H1 (cell line): ENCODE measurements at regions not wholly inside any gene's neighbourhood (a gene's known extent, or its start where the extent isn't known, plus 50 kb on each side); places are given as distances from the start of the nearest gene placed in this dataset.

Experiments used
- CTCF ChIA-PET: fragments of 300-600 bp; sonication (Branson Sonifier 250); formaldehyde crosslinking; loops from one replicate; lab custom pipeline; 2021; ENCODE audit not compliant: partially characterized antibody; lab: Charles Lee
- POLR2A ChIA-PET: fragments of 300-600 bp; sonication (Branson Sonifier 250); formaldehyde crosslinking; loops from one replicate; lab custom pipeline; 2021; ENCODE audit warnings: inconsistent platforms; ENCODE audit not compliant: partially characterized antibody; lab: Charles Lee
- DNase-seq, 2 experiments: peaks; one replicate each; pipeline versions ENCODE4 v3.0.0 to v3.0.0-alpha.2; 2010 to 2022; ENCODE audit warnings: low spot score in 2 of 2, low read depth in 1 of 2, mixed read lengths in 1 of 2
- FAIRE-seq: peaks from 2 replicates; lab custom pipeline; 2011; peaks lifted over from hg19 to GRCh38; lab: Jason Lieb, UNC
- H2AFZ ChIP-seq: 2 replicates; pipeline ENCODE4 v1.8.1; 2012; ENCODE audit warnings: low read length, inconsistent platforms
- H2AK5ac ChIP-seq: 2 replicates; pipeline ENCODE4 v1.6.1; 2013; ENCODE audit warnings: low read depth, low read length
- H2BK120ac ChIP-seq: replicated peaks from 2 replicates; pipeline ENCODE3; 2013; ENCODE audit warnings: low read depth, low read length, inconsistent platforms
- H2BK12ac ChIP-seq: 2 replicates; pipeline ENCODE4 v1.6.1; 2013; ENCODE audit warnings: low read depth, low read length
- H2BK15ac ChIP-seq: 2 replicates; pipeline ENCODE4 v1.6.1; 2013; ENCODE audit warnings: low read length
- H2BK20ac ChIP-seq: 2 replicates; pipeline ENCODE4 v1.6.1; 2013; ENCODE audit warnings: low read length
- H2BK5ac ChIP-seq: 2 replicates; pipeline ENCODE4 v1.6.1; 2013; ENCODE audit warnings: low read depth, low read length
- H3K14ac ChIP-seq: 2 replicates; pipeline ENCODE4 v1.6.1; 2013; ENCODE audit warnings: inconsistent platforms; ENCODE audit not compliant: insufficient read length
- H3K18ac ChIP-seq: 2 replicates; pipeline ENCODE4 v1.6.1; 2013; ENCODE audit warnings: low read length; ENCODE audit errors: extremely low read depth
- H3K23ac ChIP-seq: 2 replicates; pipeline ENCODE4 v1.6.1; 2013; ENCODE audit warnings: inconsistent platforms; ENCODE audit not compliant: insufficient read length
- H3K23me2 ChIP-seq: 2 replicates; pipeline ENCODE4 v1.6.1; 2013; ENCODE audit warnings: low read depth, low read length
- H3K27ac ChIP-seq: 2 replicates; pipeline ENCODE4 v1.6.1; 2011; ENCODE audit warnings: low read depth, low read length, inconsistent platforms
- H3K27me3 ChIP-seq, 4 experiments: replicated peaks in 1 of 4; 1 replicate in 1 of 4; 2 replicates in 3 of 4; pipeline versions ENCODE4 v1.6.1 to v1.8.1; 2011 to 2013; ENCODE audit warnings: low read length in 3 of 4, mild to moderate bottlenecking in 3 of 4, inconsistent platforms in 2 of 4, mixed read lengths in 2 of 4, moderate library complexity in 1 of 4; ENCODE audit not compliant: control insufficient read depth in 3 of 4, insufficient read depth in 3 of 4; ENCODE audit errors: extremely low read depth in 1 of 4
- H3K36me3 ChIP-seq, 4 experiments: 2 replicates each; pipeline versions ENCODE4 v1.6.1 to v1.8.1; 2011 to 2013; ENCODE audit warnings: mild to moderate bottlenecking in 4 of 4, low read length in 3 of 4, moderate library complexity in 2 of 4, control low read depth in 1 of 4, inconsistent platforms in 1 of 4; ENCODE audit not compliant: insufficient read depth in 4 of 4, control insufficient read depth in 2 of 4
- H3K4ac ChIP-seq: replicated peaks from 2 replicates; pipeline ENCODE3; 2013; ENCODE audit warnings: low read length, low read depth, mixed read lengths, inconsistent platforms; ENCODE audit not compliant: insufficient read length
- H3K4me1 ChIP-seq, 4 experiments: replicated peaks in 1 of 4; 1 replicate in 1 of 4; 2 replicates in 3 of 4; pipeline versions ENCODE4 v1.6.1 to v1.8.1; 2011 to 2013; ENCODE audit warnings: low read length in 3 of 4, inconsistent platforms in 2 of 4, mixed read lengths in 1 of 4; ENCODE audit not compliant: insufficient read depth in 4 of 4, control insufficient read depth in 3 of 4
- H3K4me2 ChIP-seq, 2 experiments: 2 replicates each; pipeline versions ENCODE4 v1.6.1 to v1.8.1; 2011 to 2013; ENCODE audit warnings: low read depth in 2 of 2, low read length in 2 of 2, control low read depth in 1 of 2, inconsistent platforms in 1 of 2, mild to moderate bottlenecking in 1 of 2; ENCODE audit not compliant: insufficient read depth in 1 of 2
- H3K4me3 ChIP-seq, 4 experiments: fragments of 200-600, 300-600 bp in 1 of 4; sonication (generic), shearing (Covaris generic), sonication (Bioruptor Twin) in 1 of 4; 2 replicates each; pipeline versions ENCODE4 v1.5.1 to v1.8.1; 2011 to 2016; ENCODE audit warnings: low read length in 4 of 4, low read depth in 3 of 4, control low read depth in 2 of 4, inconsistent platforms in 2 of 4, mild to moderate bottlenecking in 2 of 4, mixed read lengths in 1 of 4, moderate library complexity in 1 of 4; ENCODE audit not compliant: insufficient read depth in 2 of 4; ENCODE audit errors: extremely low read depth in 1 of 4
- H3K56ac ChIP-seq: replicated peaks from 2 replicates; pipeline ENCODE3; 2013; ENCODE audit warnings: low read depth, mild to moderate bottlenecking, mixed read lengths, low read length, inconsistent platforms; ENCODE audit not compliant: insufficient read length
- H3K79me1 ChIP-seq: 2 replicates; pipeline ENCODE4 v1.6.1; 2013; ENCODE audit warnings: low read depth, low read length, control low read depth
- H3K79me2 ChIP-seq, 2 experiments: 2 replicates each; pipeline versions ENCODE4 v1.6.1 to v1.8.1; 2012 to 2013; ENCODE audit warnings: low read length in 2 of 2, mild to moderate bottlenecking in 2 of 2, inconsistent platforms in 1 of 2; ENCODE audit not compliant: insufficient read depth in 2 of 2, control insufficient read depth in 1 of 2
- H3K9ac ChIP-seq, 4 experiments: replicated peaks in 1 of 4; 1 replicate in 1 of 4; 2 replicates in 3 of 4; pipeline versions ENCODE4 v1.6.1 to v1.8.1; 2011 to 2013; ENCODE audit warnings: low read depth in 3 of 4, low read length in 3 of 4, control low read depth in 2 of 4, mild to moderate bottlenecking in 2 of 4, moderate library complexity in 2 of 4, inconsistent platforms in 1 of 4; ENCODE audit errors: extremely low read depth in 1 of 4
- H3K9me3 ChIP-seq, 2 experiments: 2 replicates each; pipeline versions ENCODE4 v1.6.1 to v1.8.1; 2012 to 2013; ENCODE audit warnings: mild to moderate bottlenecking in 2 of 2, moderate library complexity in 2 of 2, control low read depth in 1 of 2, inconsistent platforms in 1 of 2, low read depth in 1 of 2, low read length in 1 of 2, mixed read lengths in 1 of 2; ENCODE audit not compliant: insufficient read depth in 2 of 2
- H4K20me1 ChIP-seq, 2 experiments: replicated peaks in 1 of 2; 2 replicates each; pipeline versions ENCODE3 to v1.8.1; 2011 to 2013; ENCODE audit warnings: inconsistent platforms in 2 of 2, low read length in 2 of 2, mild to moderate bottlenecking in 1 of 2; ENCODE audit not compliant: insufficient read depth in 2 of 2, control insufficient read depth in 1 of 2
- H4K5ac ChIP-seq: 2 replicates; pipeline ENCODE4 v1.6.1; 2013; ENCODE audit warnings: low read length, low read depth, mixed read lengths, inconsistent platforms; ENCODE audit not compliant: insufficient read length
- H4K8ac ChIP-seq: 2 replicates; pipeline ENCODE4 v1.8.0; 2013; ENCODE audit warnings: mild to moderate bottlenecking, moderate library complexity, low read length, inconsistent platforms; ENCODE audit not compliant: insufficient read depth; ENCODE audit errors: extremely low read depth
- H4K91ac ChIP-seq: replicated peaks from 2 replicates; pipeline ENCODE3; 2013; ENCODE audit warnings: low read length, mixed read lengths, inconsistent platforms; ENCODE audit not compliant: insufficient read length
- KDM5A ChIP-seq: fragments of 200-600 bp; IDR thresholded peaks from 2 replicates; pipeline ENCODE4 v1.7.1; 2012; ENCODE audit warnings: mild to moderate bottlenecking, low read length, inconsistent platforms, mixed read lengths
- RXRA ChIP-seq: IDR thresholded peaks from 2 replicates; pipeline ENCODE4 v1.6.1; 2011; ENCODE audit warnings: low read depth, mild to moderate bottlenecking, low read length, moderate library complexity; ENCODE audit not compliant: insufficient read depth
- TBP ChIP-seq: IDR thresholded peaks from 2 replicates; pipeline ENCODE4 v1.6.1; 2011; ENCODE audit warnings: low read depth, low read length, improper control_type of control experiment
- YY1 ChIP-seq: IDR thresholded peaks from 2 replicates; pipeline ENCODE4 v1.6.1; 2011; ENCODE audit warnings: low read depth, mild to moderate bottlenecking, low read length
- WGBS, 2 experiments: shearing (Covaris generic) in 1 of 2; methylation state at CpG; one replicate each; pipeline versions ENCODE4 v1.1.6 to v1.1.7; 2013 to 2015; ENCODE audit warnings: low lambda C conversion rate in 2 of 2, mixed read lengths in 2 of 2, inconsistent platforms in 1 of 2, low coverage in 1 of 2, missing lambda C conversion rate in 1 of 2; ENCODE audit not compliant: insufficient replicate concordance in 2 of 2, insufficient coverage in 1 of 2, insufficient read length in 1 of 2; ENCODE audit errors: extremely low coverage in 1 of 2, missing lambda C conversion rate in 1 of 2; 5-methylcytosine and 5-hydroxymethylcytosine counted together

- H4K20me1 ChIP-seq: no peaks in the 10 kb centered on the region
- no peak overlapping the region for H3K4me3 ChIP-seq
- H3K18ac ChIP-seq: no peak overlapping the region
- H3K14ac ChIP-seq: no peak overlapping the region
- FAIRE-seq (no peak), DNase-seq (no peak)
- no peak overlapping the region for H4K91ac ChIP-seq
- H3K23ac ChIP-seq: no peak overlapping the region
- ChIA-PET POLR2A (no interaction called here), CTCF (no interaction called here)
- H3K79me1 ChIP-seq: no peaks in the 10 kb centered on the region
- no peak overlapping the region for H2BK15ac ChIP-seq
- no peak overlapping the region for H2BK5ac ChIP-seq
- no peak overlapping the region for H3K9ac ChIP-seq
- no peaks in the 10 kb centered on the region for H3K4me1 ChIP-seq
- H3K27ac ChIP-seq: no peak overlapping the region
- H3K4me2 ChIP-seq: no peak overlapping the region
- H3K56ac ChIP-seq: no peak overlapping the region
- no peaks in the 10 kb centered on the region for H3K79me2 ChIP-seq
- no peaks in the 10 kb centered on the region for H3K23me2 ChIP-seq
- WGBS, 2 experiments: 94% methylated on average over 1 of the region's 1 CpG; no CpG with 5 or more reads in 1 of the 2 experiments
- TF ChIP-seq KDM5A (no peak), TBP (no peak), YY1 (no peak), RXRA (no peak)
- H2BK20ac ChIP-seq: no peak overlapping the region
- no peak overlapping the region for H2BK120ac ChIP-seq
- H2AK5ac ChIP-seq: no peak overlapping the region
- no peak overlapping the region for H3K4ac ChIP-seq
- H3K9me3 ChIP-seq: no peaks in the 10 kb centered on the region
- no peak overlapping the region for H2BK12ac ChIP-seq
- H3K36me3 ChIP-seq: no peaks in the 10 kb centered on the region
- no peak overlapping the region for H4K8ac ChIP-seq
- no peaks in the 10 kb centered on the region for H3K27me3 ChIP-seq
- no peak overlapping the region for H4K5ac ChIP-seq
- H2AFZ ChIP-seq: no peak overlapping the region
Measured at GRCh38 chr13:33908116-33908515, 90.2 kb downstream of the RFC3 start.
